Activated CD4-positive, alpha-beta T cell treated with anti-CD3 and anti-CD28 coated beads, Interleukin-2, amount 10 ng/mL, durations not matched to agents 7 days and 5 days (primary cell): ENCODE measurements at regions not wholly inside any gene's neighbourhood (a gene's known extent, or its start where the extent isn't known, plus 50 kb on each side); places are given as distances from the start of the nearest gene placed in this dataset.
"Not testable (repeated sequence)": the region's sequence is repeated elsewhere in the genome, so short reads cannot be mapped to it uniquely, and the experiment has no call there.

Source experiments
- CTCF ChIA-PET: fragments of 350-600 bp; sonication (Branson Sonifier 250); formaldehyde crosslinking; loops from one replicate; lab custom pipeline; 2021; ENCODE audit warnings: antibody characterized with exemption; lab: Charles Lee
- POLR2A ChIA-PET: fragments of 350-600 bp; sonication (Branson Sonifier 250); formaldehyde crosslinking; loops from one replicate; lab custom pipeline; 2021; ENCODE audit warnings: antibody characterized with exemption; lab: Charles Lee
- DNase-seq: peaks from one replicate; pipeline ENCODE4 v3.0.0-alpha.2; 2020
- H3K27ac Mint-ChIP-seq: one replicate; pipeline ENCODE4 v1.8.0; 2021; ENCODE audit warnings: mild to moderate bottlenecking, moderate library complexity, mixed read lengths
- H3K27me3 Mint-ChIP-seq: one replicate; pipeline ENCODE4 v1.8.0; 2021; ENCODE audit warnings: mixed read lengths
- H3K36me3 Mint-ChIP-seq: one replicate; pipeline ENCODE4 v1.8.0; 2021; ENCODE audit warnings: low read depth, mixed read lengths
- H3K4me1 Mint-ChIP-seq: one replicate; pipeline ENCODE4 v1.8.0; 2021; ENCODE audit warnings: mixed read lengths
- H3K4me3 Mint-ChIP-seq: one replicate; pipeline ENCODE4 v1.8.0; 2021; ENCODE audit warnings: mild to moderate bottlenecking, moderate library complexity, mixed read lengths
- H3K9me3 Mint-ChIP-seq: one replicate; pipeline ENCODE4 v1.8.0; 2021; ENCODE audit warnings: mixed read lengths

GRCh38 chrX:1871887-1872286 is 257.0 kb downstream of the ASMT start:
- Mint-ChIP-seq H3K9me3 (peaks cover 6% of the 10 kb centered on the region), H3K27ac (no peak overlapping the region), H3K36me3 (no peaks in the 10 kb centered on the region), H3K4me3 (no peak overlapping the region), H3K27me3 (no peaks in the 10 kb centered on the region), H3K4me1 (no peaks in the 10 kb centered on the region)
- CTCF ChIA-PET, result no interaction called here
- no peak for DNase-seq
- POLR2A ChIA-PET, result no interaction called here

DNA sequence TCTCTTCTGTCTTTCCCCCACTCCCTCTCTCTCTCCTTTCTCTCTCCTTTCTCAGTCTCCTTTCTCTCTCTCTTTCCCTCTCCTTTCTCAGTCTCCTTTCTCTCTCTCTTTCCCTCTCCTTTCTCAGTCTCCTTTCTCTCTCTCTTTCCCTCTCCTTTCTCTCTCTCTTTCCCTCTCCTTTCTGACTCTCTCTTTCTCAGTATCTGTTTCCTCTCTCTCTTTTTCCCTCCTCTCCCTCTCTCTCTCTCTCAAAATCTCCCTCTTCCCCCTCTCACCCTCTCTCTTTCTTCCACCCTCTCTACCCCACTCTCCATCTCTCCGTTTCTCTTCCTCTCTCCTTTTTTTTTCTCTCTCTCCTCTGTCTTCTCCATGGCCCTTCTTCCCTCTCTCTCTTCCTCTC is 258.8 kb downstream of the ASMT start:
- Mint-ChIP-seq H3K27ac (no peak overlapping the region), H3K4me3 (no peak overlapping the region), H3K27me3 (no peaks in the 10 kb centered on the region), H3K36me3 (no peaks in the 10 kb centered on the region), H3K4me1 (no peaks in the 10 kb centered on the region), H3K9me3 (peaks cover 13% of the 10 kb centered on the region)
- ChIA-PET CTCF (no interaction called here), POLR2A (no interaction called here)
- no peak for DNase-seq

- ChIA-PET POLR2A (no interaction called here), CTCF (no interaction called here)
- Mint-ChIP-seq H3K36me3 (no peaks in the 10 kb centered on the region), H3K27ac (no peak overlapping the region), H3K4me1 (no peaks in the 10 kb centered on the region), H3K9me3 (peaks cover 13% of the 10 kb centered on the region), H3K4me3 (no peak overlapping the region), H3K27me3 (no peaks in the 10 kb centered on the region)
- DNase-seq, result no peak
Measured at GRCh38 chrX:1874416-1874815, 259.6 kb downstream of the ASMT start.

- Mint-ChIP-seq H3K9me3 (peaks cover 13% of the 10 kb centered on the region), H3K27me3 (no peaks in the 10 kb centered on the region), H3K4me3 (no peak overlapping the region), H3K4me1 (no peaks in the 10 kb centered on the region), H3K27ac (no peak overlapping the region), H3K36me3 (no peaks in the 10 kb centered on the region)
- ChIA-PET POLR2A (no interaction called here), CTCF (no interaction called here)
- DNase-seq, result no peak
Measured at GRCh38 chrX:1874899-1875298, 260.0 kb downstream of the ASMT start.

GRCh38 chrX:1876041-1876440 is 261.2 kb downstream of the ASMT start:
- no peak overlapping the region for H3K4me3 Mint-ChIP-seq
- ChIA-PET POLR2A (no interaction called here), CTCF (no interaction called here)
- H3K9me3 Mint-ChIP-seq, result peaks cover 19% of the 10 kb centered on the region
- H3K36me3 Mint-ChIP-seq, result no peaks in the 10 kb centered on the region
- DNase-seq, result no peak
- H3K27me3 Mint-ChIP-seq, result no peaks in the 10 kb centered on the region
- H3K4me1 Mint-ChIP-seq, result no peaks in the 10 kb centered on the region
- H3K27ac Mint-ChIP-seq, result no peak overlapping the region

- no peaks in the 10 kb centered on the region for H3K27me3 Mint-ChIP-seq
- ChIA-PET POLR2A (no interaction called here), CTCF (no interaction called here)
- no peak for DNase-seq
- no peaks in the 10 kb centered on the region for H3K36me3 Mint-ChIP-seq
- H3K27ac Mint-ChIP-seq, result no peak overlapping the region
- H3K4me3 Mint-ChIP-seq, result no peak overlapping the region
- peaks cover 19% of the 10 kb centered on the region for H3K9me3 Mint-ChIP-seq
- no peaks in the 10 kb centered on the region for H3K4me1 Mint-ChIP-seq
Measured at GRCh38 chrX:1877780-1878179, 262.9 kb downstream of the ASMT start.

DNA sequence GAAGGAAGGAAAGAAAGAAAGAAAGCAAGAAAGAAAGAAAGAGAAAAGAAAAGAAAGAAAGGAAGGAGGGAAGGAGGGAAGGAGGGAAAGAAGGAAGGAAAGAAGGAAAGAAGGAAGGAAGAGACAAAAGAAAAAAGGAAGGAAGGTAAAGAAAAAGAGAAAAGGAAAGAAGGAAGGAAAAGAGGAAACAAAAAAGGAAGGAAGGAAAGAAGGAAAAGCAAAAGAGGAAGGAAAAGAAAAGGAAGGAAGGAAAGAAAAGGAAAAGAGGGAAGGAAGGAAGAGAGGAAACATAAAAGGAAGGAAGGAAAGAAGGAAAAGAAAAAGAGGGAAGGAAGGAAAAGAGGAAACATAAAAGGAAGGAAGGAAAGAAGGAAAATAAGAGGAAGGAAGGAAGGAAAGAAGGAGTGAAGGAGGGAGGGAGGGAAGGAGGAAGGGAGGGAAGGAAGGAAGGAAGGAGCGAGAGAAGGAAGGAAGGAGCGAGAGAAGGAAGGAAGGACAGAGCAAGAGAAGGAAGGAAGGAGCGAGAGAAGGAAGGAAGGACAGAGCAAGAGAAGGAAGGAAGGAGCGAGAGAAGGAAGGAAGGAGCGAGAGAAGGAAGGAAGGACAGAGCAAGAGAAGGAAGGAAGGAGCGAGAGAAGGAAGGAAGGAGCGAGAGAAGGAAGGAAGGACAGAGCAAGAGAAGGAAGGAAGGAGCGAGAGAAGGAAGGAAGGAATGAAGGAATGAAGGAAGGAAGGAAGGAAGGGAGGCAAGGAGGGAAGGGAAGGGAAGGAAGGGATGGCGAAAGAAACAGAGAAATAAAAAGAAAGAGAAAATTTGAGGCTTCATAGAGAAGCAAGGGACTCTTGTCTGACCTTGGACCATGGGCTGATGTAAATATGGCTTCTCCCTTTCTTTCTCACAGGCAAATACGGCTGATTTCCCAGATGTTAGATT is 266.3 kb downstream of the ASMT start:
- CTCF ChIA-PET, H3K27ac Mint-ChIP-seq, H3K4me3 Mint-ChIP-seq, H3K27me3 Mint-ChIP-seq, DNase-seq, H3K4me1 Mint-ChIP-seq, H3K36me3 Mint-ChIP-seq, POLR2A ChIA-PET: not testable (repeated sequence)
- H3K9me3 Mint-ChIP-seq, result peaks cover 13% of the 10 kb centered on the region

DNA sequence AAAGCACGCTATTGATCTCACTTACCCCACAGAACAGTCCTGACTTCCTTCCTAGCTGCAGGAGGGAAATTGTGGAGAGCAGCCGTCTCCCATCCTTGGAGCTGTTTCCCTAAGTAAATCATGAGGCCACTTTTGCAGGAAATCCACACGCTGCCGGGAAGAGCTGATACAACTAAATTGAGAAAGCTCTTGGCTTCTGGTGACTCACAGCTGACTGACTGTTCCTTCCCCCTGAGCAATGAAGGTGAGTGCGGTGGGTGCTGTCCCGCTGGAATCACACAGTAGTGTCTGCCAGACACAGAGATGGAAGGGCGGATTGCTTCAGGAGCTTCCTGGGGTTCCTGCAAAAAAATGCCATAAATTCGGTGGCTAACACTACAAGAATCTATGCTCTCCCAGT is 268.9 kb downstream of the ASMT start:
- CTCF ChIA-PET, result no interaction called here
- Mint-ChIP-seq H3K4me3 (no peak overlapping the region), H3K27me3 (no peaks in the 10 kb centered on the region), H3K4me1 (no peaks in the 10 kb centered on the region), H3K27ac (no peak overlapping the region), H3K9me3 (peaks cover 8% of the 10 kb centered on the region), H3K36me3 (no peaks in the 10 kb centered on the region)
- POLR2A ChIA-PET, result no interaction called here
- DNase-seq, result no peak

- Mint-ChIP-seq H3K9me3 (peaks cover 8% of the 10 kb centered on the region), H3K4me3 (no peak overlapping the region), H3K4me1 (no peaks in the 10 kb centered on the region), H3K27ac (no peak overlapping the region), H3K27me3 (no peaks in the 10 kb centered on the region), H3K36me3 (no peaks in the 10 kb centered on the region)
- CTCF ChIA-PET, result no interaction called here
- DNase-seq, result no peak
- POLR2A ChIA-PET, result no interaction called here
Measured at GRCh38 chrX:1884446-1884845, 269.6 kb downstream of the ASMT start.

- H3K4me3 Mint-ChIP-seq, result no peak overlapping the region
Measured at GRCh38 chrX:1885116-1885515, 270.3 kb downstream of the ASMT start.

DNA sequence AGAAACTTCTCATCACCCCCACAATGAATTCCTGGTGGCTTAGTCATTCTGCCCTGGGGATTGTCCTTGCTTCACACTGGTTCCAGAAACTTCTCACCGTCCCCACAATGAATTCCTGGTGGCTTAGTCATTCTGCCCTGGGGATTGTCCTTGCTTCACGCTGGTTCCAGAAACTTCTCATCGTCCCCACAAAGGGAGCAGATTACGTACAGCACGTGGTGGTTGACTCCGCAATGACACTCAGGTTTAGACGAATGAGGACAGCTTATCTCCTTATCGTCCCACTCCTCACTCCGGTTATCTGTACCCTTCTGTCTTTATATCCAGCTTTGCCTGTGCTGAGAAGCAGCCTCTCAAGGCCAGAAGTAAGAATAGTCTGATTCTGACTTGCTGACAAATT is 273.4 kb downstream of the ASMT start:
- DNase-seq, H3K27ac Mint-ChIP-seq, H3K4me1 Mint-ChIP-seq, H3K9me3 Mint-ChIP-seq, H3K27me3 Mint-ChIP-seq, POLR2A ChIA-PET, H3K4me3 Mint-ChIP-seq, H3K36me3 Mint-ChIP-seq, CTCF ChIA-PET: not testable (repeated sequence)

More at GRCh38 chrX:1885116-1885515, 270.3 kb downstream of the ASMT start:
- Mint-ChIP-seq H3K27ac (no peak overlapping the region), H3K4me1 (no peaks in the 10 kb centered on the region), H3K36me3 (no peaks in the 10 kb centered on the region), H3K9me3 (peaks cover 7% of the 10 kb centered on the region), H3K27me3 (no peaks in the 10 kb centered on the region)
- ChIA-PET CTCF (no interaction called here), POLR2A (no interaction called here)
- DNase-seq, result no peak

DNA sequence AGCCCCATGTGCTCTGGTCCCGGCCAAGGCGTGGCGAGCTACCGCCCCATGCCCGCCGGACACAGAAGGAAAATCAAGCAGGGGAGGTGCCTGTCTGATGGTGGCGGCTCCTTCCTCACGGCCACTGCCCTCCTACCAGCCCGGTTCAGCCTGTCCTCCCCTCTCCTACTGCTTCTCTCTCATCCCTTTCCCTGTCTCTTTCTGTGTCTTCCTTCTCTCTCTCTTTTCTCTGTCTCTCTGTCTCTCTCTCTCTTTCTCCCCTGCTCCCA is 279.1 kb downstream of the ASMT start:
- H3K27me3 Mint-ChIP-seq, result no peaks in the 10 kb centered on the region
- no peaks in the 10 kb centered on the region for H3K36me3 Mint-ChIP-seq
- CTCF ChIA-PET, result no interaction called here
- no peaks in the 10 kb centered on the region for H3K4me1 Mint-ChIP-seq
- H3K9me3 Mint-ChIP-seq, result peaks cover 2% of the 10 kb centered on the region
- no peak overlapping the region for H3K4me3 Mint-ChIP-seq
- DNase-seq, result no peak
- POLR2A ChIA-PET, result no interaction called here
- no peak overlapping the region for H3K27ac Mint-ChIP-seq

DNA sequence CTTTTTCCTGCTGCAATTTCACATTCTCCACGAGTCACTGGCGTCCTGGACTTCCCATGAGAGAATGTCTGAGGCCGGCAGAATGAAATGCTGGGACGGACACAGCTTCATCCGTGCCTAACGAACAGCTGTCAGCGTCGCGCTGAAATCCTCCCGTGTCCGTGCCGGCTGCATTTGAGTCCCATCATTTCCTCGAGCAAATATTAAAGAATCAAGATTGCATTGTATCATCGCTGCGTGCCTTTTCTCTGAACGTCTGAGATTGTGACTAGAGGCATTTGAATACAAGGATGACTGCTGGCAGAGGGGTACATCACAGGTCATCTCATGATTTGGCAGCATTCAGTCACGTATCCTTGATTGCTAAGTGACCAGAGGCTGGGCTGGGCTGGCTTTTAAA is 279.9 kb downstream of the ASMT start:
- H3K27ac Mint-ChIP-seq, result no peak overlapping the region
- no peaks in the 10 kb centered on the region for H3K36me3 Mint-ChIP-seq
- ChIA-PET CTCF (no interaction called here), POLR2A (no interaction called here)
- no peak for DNase-seq
- no peaks in the 10 kb centered on the region for H3K27me3 Mint-ChIP-seq
- H3K4me1 Mint-ChIP-seq, result no peaks in the 10 kb centered on the region
- peaks cover 2% of the 10 kb centered on the region for H3K9me3 Mint-ChIP-seq
- no peak overlapping the region for H3K4me3 Mint-ChIP-seq

- Mint-ChIP-seq H3K9me3 (peaks cover 2% of the 10 kb centered on the region), H3K4me3 (no peak overlapping the region), H3K36me3 (no peaks in the 10 kb centered on the region), H3K27me3 (no peaks in the 10 kb centered on the region), H3K27ac (no peak overlapping the region), H3K4me1 (no peaks in the 10 kb centered on the region)
- no peak for DNase-seq
- ChIA-PET POLR2A (no interaction called here), CTCF (no interaction called here)
Measured at GRCh38 chrX:1895583-1895982, 280.7 kb downstream of the ASMT start.
